ENCODE measurements at regions not wholly inside any gene's neighbourhood (a gene's known extent, or its start where the extent isn't known, plus 50 kb on each side); places are given as distances from the start of the nearest gene placed in this dataset.

- no peaks in the 10 kb centered on the region for H3K9me3 ChIP-seq (replicated peaks; ENCODE audit: control insufficient read depth, insufficient read depth, low read depth, low read length)
- 0% methylated on average over 1 of the region's 1 CpG for whole genome bisulfite sequencing (ENCODE audit: insufficient coverage, low coverage, missing lambda C conversion rate)
- DNase-seq (ENCODE audit: extremely low read depth in 1 of 4, low spot score in 3 of 4) (no peak), FAIRE-seq (no peak), ATAC-seq (no peak)
- H4K20me1 ChIP-seq (replicated peaks; ENCODE audit: control insufficient read depth, insufficient read depth, low read length): no peaks in the 10 kb centered on the region
- no TSS peak for BruUV-seq (replicated peaks)
- no peaks in the 10 kb centered on the region for H3K36me3 ChIP-seq (ENCODE audit: control insufficient read depth, insufficient read depth, low read length)
- no peak overlapping the region for H3K4me2 ChIP-seq (ENCODE audit: insufficient read depth, low read length)
- CTCF ChIA-PET (ENCODE audit: low intra/inter-chr PET ratio): no interaction called here
- H3K4me1 ChIP-seq (replicated peaks in 1 of 2; ENCODE audit: control insufficient read depth in 2 of 2, insufficient read depth in 2 of 2, low read length in 2 of 2): no peaks in the 10 kb centered on the region
- H3K4me3 ChIP-seq: no peak overlapping the region
- H3K9ac ChIP-seq (ENCODE audit: insufficient read depth in 1 of 2, low read depth in 2 of 2, low read length in 2 of 2): no peak overlapping the region
- no peaks in the 10 kb centered on the region for H3K27me3 ChIP-seq (ENCODE audit: control insufficient read depth in 2 of 2, insufficient read depth in 2 of 2, low read length in 2 of 2)
- H3K27ac ChIP-seq (ENCODE audit: extremely low read depth, low read depth, low read length): no peak overlapping the region
- POLR2A ChIA-PET: no interaction called here
- in situ Hi-C loops (cut with MboI): no loop called here
- no peak for TF ChIP-seq RBFOX2 (IDR thresholded peaks at IDR 0.05; ENCODE audit: low read depth, low read length)
- no peak for TF ChIP-seq ZNF583 (CRISPR knock-in tag; IDR thresholded peaks at IDR 0.05)
- TF ChIP-seq COPS2 (conservative IDR thresholded peaks at IDR 0.05): no peak
- TF ChIP-seq YY1 (IDR thresholded peaks at IDR 0.05; ENCODE audit: borderline replicate concordance in 1 of 3, control insufficient read depth in 1 of 3, extremely low read depth in 1 of 3, insufficient read depth in 3 of 3, insufficient read length in 1 of 3, insufficient replicate concordance in 2 of 3, low read depth in 1 of 3, low read length in 2 of 3): no peak
- no peak for TF ChIP-seq HEY1 (CRISPR knock-in tag; IDR thresholded peaks at IDR 0.05; ENCODE audit: borderline replicate concordance)
- TF ChIP-seq ZNF740 (CRISPR knock-in tag; IDR thresholded peaks at IDR 0.05): no peak
- TF ChIP-seq ZNF740 (tag; IDR thresholded peaks at IDR 0.05): no peak
- TF ChIP-seq DNMT1 (IDR thresholded peaks at IDR 0.05): no peak
- no peak for TF ChIP-seq KAT8 (IDR thresholded peaks at IDR 0.05; ENCODE audit: low read depth)
- TF ChIP-seq DACH1 (IDR thresholded peaks at IDR 0.05; ENCODE audit: partially characterized antibody): no peak
- no peak for TF ChIP-seq E2F8 (IDR thresholded peaks at IDR 0.05; ENCODE audit: low read depth, partially characterized antibody)
- H3K79me2 ChIP-seq (ENCODE audit: control insufficient read depth, insufficient read depth, low read length): no peaks in the 10 kb centered on the region
- H2AFZ ChIP-seq (ENCODE audit: low read depth, low read length): no peak overlapping the region
- intact Hi-C loops (cut with micrococcal nuclease): no loop called here
- H3K9me1 ChIP-seq (ENCODE audit: control insufficient read depth, insufficient read depth, low read length): no peaks in the 10 kb centered on the region
These were observed 370.0 kb downstream of the HS3ST3B1 start for GRCh38 chr17:14670861-14671260.
